GM12873 (cell line): ENCODE measurements at regions not wholly inside any gene's neighbourhood (a gene's known extent, or its start where the extent isn't known, plus 50 kb on each side); places are given as distances from the start of the nearest gene placed in this dataset.

Source experiments
- CTCF ChIP-seq: IDR thresholded peaks from 2 replicates; pipeline ENCODE4 v1.5.1; 2012; ENCODE audit warnings: low read depth, mild to moderate bottlenecking, moderate library complexity, low read length, control low read depth; ENCODE audit not compliant: insufficient read depth; ENCODE audit errors: missing control alignments

DNA sequence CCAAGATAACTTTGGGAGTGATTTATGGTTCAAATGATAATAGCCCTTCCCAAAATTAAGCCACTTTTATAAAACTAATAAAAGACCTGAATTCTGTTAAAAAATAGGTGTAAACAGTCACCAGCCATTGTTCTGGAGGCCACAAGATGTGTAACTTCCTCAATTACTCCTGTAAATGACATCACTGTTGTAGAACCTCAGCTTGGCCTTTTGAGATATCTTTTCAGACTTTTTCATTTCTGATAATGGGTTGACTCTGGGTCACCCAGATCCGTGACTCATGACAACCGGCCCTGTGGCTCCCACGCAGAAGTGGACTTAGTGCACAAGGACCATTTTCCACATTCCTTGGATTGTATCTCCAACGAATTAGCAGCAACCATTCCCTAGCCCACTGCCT, 106.6 kb downstream of the DKK1 start:
- TF ChIP-seq CTCF, result no peak

- no peak for TF ChIP-seq CTCF
Observed at GRCh38 chr10:52423369-52423768, 109.3 kb downstream of the DKK1 start.

DNA sequence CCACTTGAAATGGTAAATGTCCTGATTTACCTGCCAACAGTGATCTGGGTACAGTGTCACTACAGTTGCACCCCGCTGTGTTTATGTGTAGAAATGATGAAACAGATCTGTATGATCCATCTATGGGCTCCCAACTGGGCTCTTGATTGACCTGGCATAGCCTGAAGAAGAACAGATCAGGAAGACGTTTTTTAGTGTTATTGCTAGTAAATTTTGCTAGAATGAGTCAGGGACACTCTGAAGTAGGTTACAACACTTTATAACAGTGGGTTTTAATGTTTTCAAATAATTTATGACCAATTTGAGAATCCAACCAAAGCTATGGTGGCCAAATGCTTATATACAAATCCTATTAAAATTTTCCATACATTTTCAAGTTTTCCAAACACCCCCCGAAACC, 110.3 kb downstream of the DKK1 start:
- TF ChIP-seq CTCF, result no peak

GRCh38 chr10:52434734-52435133, 120.7 kb downstream of the DKK1 start:
- no peak for TF ChIP-seq CTCF

- TF ChIP-seq CTCF, result no peak
Observed at GRCh38 chr10:52436664-52437063, 122.6 kb downstream of the DKK1 start.

DNA sequence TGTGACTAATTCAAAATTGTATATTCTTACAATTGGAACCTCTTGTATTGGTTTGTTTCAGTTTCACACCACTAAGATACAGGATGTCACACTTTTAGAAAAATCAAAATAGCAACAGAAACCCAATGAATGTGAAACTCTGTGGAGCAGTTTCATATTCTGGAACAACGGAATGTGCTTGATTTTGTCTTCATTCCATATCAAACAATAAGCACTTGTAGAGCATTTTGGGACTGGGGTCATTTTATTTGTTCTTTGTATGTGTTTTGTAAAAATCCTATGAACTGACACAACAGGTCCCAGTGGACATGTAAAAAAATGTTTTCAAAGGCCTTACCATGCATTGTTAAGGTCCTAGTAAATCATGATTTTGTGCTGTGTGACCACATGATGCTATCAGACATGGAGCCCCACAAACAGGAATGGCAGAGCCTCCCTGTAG, 123.1 kb downstream of the DKK1 start:
- no peak for TF ChIP-seq CTCF

GRCh38 chr10:52438119-52438518, 124.0 kb downstream of the DKK1 start:
- no peak for TF ChIP-seq CTCF
